ENCODE measurements at regions not wholly inside any gene's neighbourhood (a gene's known extent, or its start where the extent isn't known, plus 50 kb on each side); places are given as distances from the start of the nearest gene placed in this dataset.
"Not testable (repeated sequence)": the region's sequence is repeated elsewhere in the genome, so short reads cannot be mapped to it uniquely, and the experiment has no call there.

- no peak for DNase-seq
Measured at GRCh38 chr19:56949626-56950025, 109.1 kb upstream of the PEG3 start.

DNA sequence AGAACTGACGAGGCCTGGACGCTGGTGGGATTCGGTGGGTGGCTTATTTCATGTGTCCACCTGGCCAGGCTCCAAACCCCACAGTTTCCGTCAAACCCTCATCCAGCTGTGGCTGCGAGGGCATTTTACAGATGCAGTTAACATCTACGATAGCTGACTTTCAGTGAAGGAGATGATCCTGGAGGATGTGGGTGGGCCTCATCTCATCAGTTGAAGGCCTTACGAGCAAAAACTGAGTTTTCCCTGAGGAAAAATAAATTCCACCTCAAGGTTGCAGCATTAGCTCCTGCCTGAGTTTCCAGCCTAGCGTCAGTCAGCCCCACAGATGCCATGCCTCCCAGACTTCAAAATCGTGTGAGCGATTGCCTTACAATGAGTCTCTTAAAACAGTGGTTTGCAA is 111.1 kb upstream of the PEG3 start:
- DNase-seq: no peak

DNA sequence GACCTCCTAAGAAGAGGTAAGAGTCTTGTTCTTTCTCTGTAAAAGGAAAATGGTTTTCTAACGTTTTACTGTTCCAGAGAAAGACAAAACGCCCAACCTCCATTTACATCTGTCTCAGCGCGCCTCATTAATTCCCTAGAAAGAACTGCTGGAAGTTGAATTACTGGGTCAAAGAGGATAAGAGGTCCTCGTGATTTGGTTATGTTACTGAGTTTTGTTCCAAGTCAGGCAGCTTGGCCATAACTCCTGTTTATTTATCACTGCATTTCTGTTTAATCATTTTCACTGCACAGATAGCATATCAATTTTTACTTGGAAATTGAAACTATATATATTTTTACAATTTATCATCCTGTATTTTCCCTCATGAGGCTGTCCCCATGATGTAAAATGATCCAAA is 112.9 kb upstream of the PEG3 start:
- no peak for DNase-seq

- DNase-seq: no peak
Measured at GRCh38 chr19:56955637-56956216, 115.2 kb upstream of the PEG3 start.

- no peak for DNase-seq
Measured at GRCh38 chr19:56956503-56957226, 116.1 kb upstream of the PEG3 start.

GRCh38 chr19:56959205-56959604 is 118.7 kb upstream of the PEG3 start:
- DNase-seq: no peak

DNA sequence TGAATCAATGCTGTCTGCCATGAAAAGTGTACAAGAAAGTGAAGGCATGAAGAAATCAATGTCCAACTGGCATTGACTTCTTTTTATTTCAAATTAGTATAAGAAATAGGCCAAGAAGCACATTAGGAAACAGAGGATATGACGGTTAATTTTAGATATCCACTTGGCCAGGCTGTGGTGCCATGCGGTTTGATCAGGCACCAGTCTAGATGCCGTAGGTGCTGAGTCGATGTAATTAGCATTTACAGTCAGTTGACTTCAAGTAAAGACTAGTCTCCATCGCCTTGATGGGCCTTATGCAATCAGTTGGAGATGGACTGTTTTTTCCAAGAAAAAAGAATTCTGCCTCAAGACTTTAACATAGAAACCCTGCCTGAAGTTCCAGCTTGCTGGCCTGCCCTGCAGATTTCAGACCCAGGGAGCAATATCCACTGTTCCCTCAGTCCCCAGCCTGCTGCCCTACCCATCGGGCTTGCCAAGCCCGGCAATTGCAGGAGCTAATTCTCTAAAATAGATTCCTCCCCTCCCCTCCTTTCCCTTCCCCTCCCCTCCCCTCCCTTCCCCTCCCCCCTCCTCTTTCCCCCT is 120.5 kb upstream of the PEG3 start:
- no peak for DNase-seq

DNA sequence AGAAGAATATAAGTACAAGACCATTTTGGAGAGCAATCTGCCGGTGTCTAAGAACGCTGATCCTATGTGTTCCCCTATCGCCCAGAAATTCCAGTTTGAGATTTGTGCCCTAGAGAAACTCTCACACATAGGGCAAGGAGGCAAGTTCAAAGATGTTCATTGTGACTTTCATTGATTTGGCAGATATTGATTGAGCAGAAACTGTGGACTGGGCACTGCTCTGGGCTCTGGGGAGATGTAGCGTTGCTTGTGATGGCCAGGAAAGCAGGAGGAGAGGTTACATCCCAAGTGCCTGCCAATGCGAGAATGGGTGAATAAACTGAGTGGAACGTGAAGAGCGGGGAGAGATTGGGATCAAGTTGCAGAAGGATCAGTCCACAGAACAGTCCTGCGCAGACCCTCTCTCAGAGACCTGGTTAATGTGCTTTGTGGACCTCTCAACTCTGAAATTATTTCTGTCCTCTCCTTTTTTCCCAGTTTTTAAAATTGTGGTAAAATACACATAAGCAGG is 123.9 kb upstream of the PEG3 start:
- no peak for DNase-seq

GRCh38 chr19:56966225-56966696 is 125.7 kb upstream of the PEG3 start:
- no peak for DNase-seq

DNA sequence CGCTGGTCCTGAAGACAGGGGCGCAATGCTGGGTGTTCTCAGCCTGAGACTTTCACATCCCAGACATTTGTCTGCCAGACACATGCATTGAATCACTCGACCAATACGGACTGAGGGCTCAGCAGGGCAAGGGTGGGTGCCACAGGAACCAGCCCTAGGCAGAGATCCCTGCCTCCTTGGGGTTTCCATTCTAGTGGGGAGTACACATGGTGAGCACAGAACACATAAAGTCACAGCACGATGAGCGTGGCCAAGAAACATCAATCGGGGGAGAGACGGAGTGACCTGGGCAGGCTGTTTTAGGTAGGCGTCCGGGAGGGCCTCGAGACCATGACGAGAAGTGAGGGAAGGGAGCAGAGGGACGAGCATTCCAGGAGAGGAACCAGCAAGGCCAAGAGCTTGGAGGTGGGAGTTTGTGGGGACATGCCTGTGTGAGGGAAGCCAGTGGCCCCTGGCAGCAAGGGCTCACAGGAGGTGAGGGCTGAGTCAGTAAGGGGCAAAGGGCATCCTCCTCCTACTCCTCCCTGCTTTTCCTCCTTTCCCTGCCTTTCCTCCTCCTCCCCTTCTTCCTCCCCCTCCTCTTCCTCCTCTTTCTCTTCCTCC is 126.3 kb upstream of the PEG3 start:
- DNase-seq: no peak

DNA sequence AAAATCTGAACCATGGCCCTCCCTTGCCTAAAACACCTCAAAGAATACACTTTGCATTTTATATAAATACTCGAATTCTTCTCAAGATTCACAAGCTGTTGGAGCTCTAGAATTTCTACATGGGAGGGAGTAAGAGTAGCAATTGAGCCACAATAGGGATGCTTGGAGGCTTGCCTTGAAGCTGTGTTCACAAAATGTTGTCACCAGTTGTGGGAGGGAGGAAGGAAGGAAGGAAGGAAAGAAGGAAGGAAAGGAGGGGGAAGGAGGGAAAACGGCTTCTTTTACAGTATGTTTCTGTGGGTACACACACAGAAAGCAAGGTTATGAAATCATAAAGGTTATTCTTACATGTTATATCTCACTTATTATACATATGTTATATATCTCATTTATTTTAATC is 128.6 kb upstream of the PEG3 start:
- no peak for DNase-seq

- DNase-seq: no peak
Measured at GRCh38 chr19:56969759-56970178, 129.2 kb upstream of the PEG3 start.

DNA sequence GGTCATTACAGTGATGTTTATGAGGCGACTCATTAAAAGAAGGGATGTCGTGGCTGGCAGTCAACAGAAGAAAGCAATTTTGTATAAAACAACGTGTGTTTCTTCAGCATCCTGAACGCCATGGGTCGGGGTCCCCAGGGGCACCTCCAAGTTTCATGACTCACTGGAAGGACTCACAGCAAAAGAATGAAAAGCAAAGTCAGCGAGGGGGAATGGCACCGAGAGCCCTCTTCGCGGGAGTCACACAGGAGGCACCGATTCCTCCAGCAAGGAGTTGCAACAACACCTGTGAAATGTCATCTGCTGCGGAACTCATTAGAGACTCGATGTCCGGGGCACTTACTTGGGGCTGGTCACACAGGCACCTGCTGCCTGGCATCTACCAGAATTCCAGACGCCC is 130.7 kb upstream of the PEG3 start:
- no peak for DNase-seq

GRCh38 chr19:56972291-56972841 is 131.8 kb upstream of the PEG3 start:
- DNase-seq: no peak

DNA sequence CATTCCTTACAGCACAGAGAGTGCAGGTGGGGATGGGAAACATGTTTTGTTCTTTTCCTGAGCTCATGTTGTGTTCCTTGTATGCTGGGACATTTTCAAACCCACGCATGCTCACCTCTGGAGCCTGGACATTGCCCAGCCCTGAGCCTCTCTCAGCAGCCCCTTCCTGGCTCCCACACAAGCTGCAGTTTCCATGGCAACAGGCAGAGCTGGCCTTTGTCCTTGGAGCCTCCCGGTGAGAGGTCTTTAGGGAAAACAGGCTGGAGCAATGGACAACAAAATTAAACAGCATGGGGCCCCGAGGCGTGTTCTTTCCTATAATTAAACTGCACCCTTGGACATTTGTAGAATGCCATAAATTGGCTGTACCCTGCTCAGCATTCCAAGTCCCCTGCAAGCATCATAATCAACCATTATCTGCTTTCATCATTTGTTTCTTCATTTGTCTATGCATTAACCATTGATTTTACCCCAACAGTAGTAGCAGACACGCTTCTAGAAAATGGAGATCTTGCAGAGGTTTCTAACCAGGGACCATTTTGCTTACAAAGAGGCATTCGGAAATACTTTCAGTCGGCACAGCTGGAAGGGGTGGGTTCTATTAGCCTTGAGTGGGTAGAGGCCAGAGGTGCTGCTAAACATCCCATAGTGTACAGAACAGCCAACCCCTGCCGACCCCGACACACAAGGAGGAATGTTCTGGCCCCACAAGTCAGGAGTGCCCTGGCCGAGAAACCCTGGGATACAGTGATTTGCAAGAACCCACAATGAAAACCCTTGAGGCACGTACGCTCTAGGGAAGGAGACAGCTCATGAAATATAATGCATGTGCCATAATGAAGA is 133.4 kb upstream of the PEG3 start:
- DNase-seq: no peak

DNA sequence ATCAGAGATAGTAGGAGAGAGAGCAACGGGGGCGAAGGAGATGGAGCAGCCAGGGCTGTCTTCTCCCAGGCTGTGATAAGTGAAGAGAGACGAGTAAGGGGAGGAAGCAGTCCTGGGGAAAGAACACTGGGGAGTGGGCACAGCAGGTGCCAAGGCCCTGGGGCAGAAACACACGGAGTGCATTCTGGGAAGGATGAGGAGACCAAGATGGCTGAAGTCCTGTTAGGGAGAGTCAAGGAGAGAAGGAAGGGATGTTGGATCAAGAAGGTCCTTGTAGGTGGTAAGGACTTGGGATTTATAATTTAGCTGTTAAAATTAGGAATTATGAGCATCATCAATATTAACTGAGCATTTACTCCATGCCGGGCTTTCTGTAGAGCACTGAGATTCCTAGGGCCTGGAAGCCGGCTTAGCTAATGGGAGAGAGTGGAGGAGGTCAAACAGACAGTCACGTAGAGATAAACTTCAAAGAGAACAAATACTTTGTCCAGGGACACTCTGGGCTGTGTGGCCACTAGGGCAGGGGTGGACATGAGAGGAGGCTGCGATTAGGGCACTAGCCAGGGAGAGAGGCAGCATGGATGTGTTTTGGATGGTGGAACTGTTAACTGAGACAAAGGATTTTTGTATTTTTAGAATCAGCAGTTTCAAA is 134.2 kb upstream of the PEG3 start:
- DNase-seq: no peak

GRCh38 chr19:56976300-56976699 is 135.8 kb upstream of the PEG3 start:
- DNase-seq: no peak

DNA sequence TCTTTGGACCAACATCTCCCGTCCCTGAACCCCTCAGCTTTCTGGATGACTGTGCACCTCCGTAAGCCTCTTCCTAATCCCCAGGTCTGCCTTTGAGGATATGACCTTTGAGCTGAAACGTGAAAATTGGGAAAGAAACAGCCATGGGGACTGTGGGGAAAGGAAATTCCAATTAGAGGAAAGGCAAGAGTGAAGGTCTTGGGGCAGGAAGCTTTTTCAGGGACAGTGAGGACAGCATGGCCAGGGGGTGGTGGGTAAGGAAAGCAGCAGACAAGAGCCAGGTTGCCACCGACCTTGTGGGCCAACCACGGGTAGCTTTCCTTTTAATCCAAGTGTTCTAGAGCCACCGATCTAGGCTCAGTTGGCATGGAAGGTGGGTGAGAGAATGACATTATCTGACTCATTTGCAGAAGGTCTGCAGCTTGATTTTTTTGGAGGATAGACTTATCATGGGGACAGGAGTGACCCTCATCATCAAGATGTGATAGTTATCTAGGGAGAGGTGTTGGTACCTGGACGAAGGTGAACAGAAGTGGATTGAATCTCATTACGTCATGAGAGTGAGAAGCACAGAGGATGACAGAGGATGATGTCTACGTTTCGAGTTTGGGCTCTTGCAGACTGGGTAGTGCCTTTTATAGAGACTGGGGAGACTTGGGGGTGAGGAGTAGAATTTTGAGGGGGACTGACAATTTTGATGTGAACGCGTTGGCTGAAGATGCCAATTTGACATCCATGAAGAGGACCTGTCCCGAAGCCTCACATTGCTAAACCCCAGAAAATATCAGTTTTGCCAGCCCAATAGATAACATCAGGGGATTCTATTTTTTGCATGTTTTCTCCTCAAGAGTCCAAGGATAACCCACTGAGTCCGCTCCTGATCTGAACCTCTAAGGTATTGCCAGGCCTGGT is 136.7 kb upstream of the PEG3 start:
- DNase-seq: no peak

- no peak for DNase-seq
Measured at GRCh38 chr19:56978023-56978565, 137.6 kb upstream of the PEG3 start.

DNA sequence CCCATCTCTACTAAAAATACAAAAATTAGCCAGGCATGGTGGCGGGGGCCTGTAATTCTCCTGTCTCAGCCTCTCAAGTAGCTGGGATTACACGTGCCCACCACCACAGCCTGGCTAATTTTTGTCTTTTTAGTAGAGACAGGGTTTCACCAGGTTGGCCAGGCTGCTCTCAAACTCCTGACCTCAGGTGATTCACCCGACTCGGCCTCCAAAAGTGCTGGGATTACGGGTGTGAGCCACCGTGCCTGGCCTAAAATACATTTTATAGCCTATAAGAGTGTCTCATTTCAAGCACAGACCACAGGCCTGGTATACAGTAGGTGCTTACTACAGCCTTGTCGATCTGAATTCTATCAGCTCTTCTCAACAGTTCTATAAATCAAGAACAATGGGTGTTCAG is 139.5 kb upstream of the USP29 start:
- DNase-seq: not testable (repeated sequence)

- no peak for DNase-seq
Measured at GRCh38 chr19:56980906-56981305, 138.9 kb upstream of the USP29 start.
